SU-DHL-6 (cell line): ENCODE measurements at regions not wholly inside any gene's neighbourhood (a gene's known extent, or its start where the extent isn't known, plus 50 kb on each side); places are given as distances from the start of the nearest gene placed in this dataset.

Experiments used
- H2AFZ ChIP-seq: fragments of 200-600 bp; sonication (generic); 2 replicates; pipeline ENCODE4 v1.6.1; 2014; ENCODE audit warnings: low read depth, mild to moderate bottlenecking, moderate library complexity, mixed read lengths, antibody characterized with exemption, low read length; ENCODE audit not compliant: severe bottlenecking
- H3F3A ChIP-seq: fragments of 200-600 bp; shearing (Covaris generic); 2 replicates; pipeline ENCODE4 v1.6.0; 2016; ENCODE audit warnings: antibody characterized with exemption, mild to moderate bottlenecking; ENCODE audit not compliant: insufficient read depth
- H3K27ac ChIP-seq: fragments of 200-600 bp; sonication (generic); 2 replicates; pipeline ENCODE4 v1.5.1; 2016; ENCODE audit warnings: low read depth, mild to moderate bottlenecking, low read length, moderate library complexity, mixed read lengths
- H3K27me3 ChIP-seq: fragments of 200-600 bp; sonication (generic), shearing (Covaris generic); 2 replicates; pipeline ENCODE4 v1.6.0; 2014; ENCODE audit warnings: mild to moderate bottlenecking, low read length
- H3K36me3 ChIP-seq: fragments of 200-600 bp; sonication (generic); 2 replicates; pipeline ENCODE4 v1.6.1; 2014; ENCODE audit warnings: mild to moderate bottlenecking, low read length, mixed read lengths
- H3K4me2 ChIP-seq: fragments of 300-600, 200-600 bp; shearing (Covaris generic), sonication (generic); 2 replicates; pipeline ENCODE4 v1.6.0; 2014; ENCODE audit warnings: low read length, low read depth, mild to moderate bottlenecking; ENCODE audit not compliant: poor library complexity, severe bottlenecking
- H3K4me3 ChIP-seq: fragments of 200-600 bp; sonication (generic); 2 replicates; pipeline ENCODE4 v1.5.1; 2014; ENCODE audit warnings: antibody characterized with exemption, low read length, mild to moderate bottlenecking, mixed read lengths; ENCODE audit not compliant: insufficient read depth, poor library complexity, severe bottlenecking
- H3K79me2 ChIP-seq: fragments of 200-600 bp; sonication (generic); 2 replicates; pipeline ENCODE4 v1.6.1; 2014; ENCODE audit warnings: mild to moderate bottlenecking, low read length, moderate library complexity; ENCODE audit not compliant: insufficient read depth
- H3K9ac ChIP-seq: fragments of 200-600 bp; sonication (generic); 2 replicates; pipeline ENCODE4 v1.7.0; 2014; ENCODE audit warnings: mild to moderate bottlenecking, low read length
- H3K9me2 ChIP-seq: fragments of 200-600 bp; sonication (generic); replicated peaks from 2 replicates; pipeline ENCODE4 v1.6.1; 2014; ENCODE audit warnings: low read length; ENCODE audit not compliant: insufficient read depth
- H3K9me3 ChIP-seq: fragments of 200-600 bp; sonication (generic); 2 replicates; pipeline ENCODE4 v1.6.1; 2014; ENCODE audit warnings: low read length, mixed read lengths; ENCODE audit not compliant: insufficient read depth
- H4K20me1 ChIP-seq: fragments of 200-600 bp; sonication (generic); 2 replicates; pipeline ENCODE4 v1.6.1; 2014; ENCODE audit warnings: low read depth, mild to moderate bottlenecking, antibody characterized with exemption, low read length, moderate library complexity, mixed read lengths
- CTCF ChIP-seq: fragments of 200-600 bp; sonication (generic); IDR thresholded peaks from one replicate; pipeline ENCODE4 v1.5.1; 2017; ENCODE audit warnings: antibody characterized with exemption, mild to moderate bottlenecking, low read length, moderate library complexity; ENCODE audit not compliant: insufficient read depth, poor library complexity, severe bottlenecking
- EZH2phosphoT487 ChIP-seq: fragments of 200-600 bp; sonication (generic), shearing (Covaris generic); conservative IDR thresholded peaks from 2 replicates; pipeline ENCODE4 v1.6.1; 2018; ENCODE audit warnings: mild to moderate bottlenecking, antibody characterized with exemption, low read length, moderate library complexity, mixed read lengths

- TF ChIP-seq EZH2phosphoT487 = no peak
- TF ChIP-seq CTCF = no peak
- Histone ChIP-seq H4K20me1 (no peaks in the 10 kb centered on the region), H3K9me3 (no peaks in the 10 kb centered on the region), H3K9ac (no peak overlapping the region), H3K79me2 (no peaks in the 10 kb centered on the region), H3K36me3 (no peaks in the 10 kb centered on the region), H3F3A (no peaks in the 10 kb centered on the region), H3K27me3 (no peaks in the 10 kb centered on the region), H3K4me2 (no peak overlapping the region), H3K4me3 (no peak overlapping the region), H2AFZ (no peak overlapping the region), H3K27ac (no peak overlapping the region), H3K9me2 (no peaks in the 10 kb centered on the region)
Measured at GRCh38 chr22:26884921-26885320, 227.5 kb downstream of the MIAT start.

DNA sequence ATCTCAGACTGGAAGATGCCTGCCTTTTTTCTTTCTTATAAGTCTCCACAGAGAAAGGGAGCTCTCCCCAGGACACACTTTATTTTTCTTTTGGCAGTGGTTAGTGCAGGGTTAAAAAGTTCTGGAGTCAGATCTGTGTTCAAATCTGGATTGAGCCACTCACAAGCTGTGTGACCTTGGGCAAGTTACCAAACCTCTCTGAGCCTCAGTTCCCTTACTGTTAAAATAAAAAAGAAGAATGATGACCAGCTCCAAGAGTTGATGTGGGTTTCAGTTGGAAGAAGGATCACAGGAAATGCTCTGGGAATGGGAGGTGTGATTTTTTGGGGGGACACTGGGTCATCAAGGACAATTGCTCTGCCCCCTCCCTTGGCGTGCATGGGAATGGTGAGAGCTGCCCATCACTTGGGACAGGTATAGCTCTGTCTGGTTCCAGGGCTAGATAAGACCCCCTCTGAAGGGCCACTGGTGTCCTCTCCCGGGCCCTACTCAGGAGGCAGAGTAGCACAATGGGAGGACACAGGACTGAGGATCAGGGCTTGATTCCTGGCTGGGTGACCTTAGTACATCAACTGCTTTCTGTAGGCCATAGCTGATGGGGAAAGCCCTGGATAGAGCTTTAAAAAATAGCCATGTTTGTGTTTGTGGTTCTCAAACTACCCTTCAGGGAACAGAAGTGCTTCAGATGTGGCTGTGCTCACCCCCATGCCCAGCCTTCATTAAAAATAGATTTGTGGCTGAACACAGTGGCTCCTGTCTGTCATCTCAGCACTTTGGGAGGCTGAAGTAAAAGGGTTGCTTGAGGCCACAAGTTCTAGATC, 228.3 kb downstream of the MIAT start:
- Histone ChIP-seq H3K4me3 (no peak overlapping the region), H3K9me2 (no peaks in the 10 kb centered on the region), H3K4me2 (no peak overlapping the region), H3K27me3 (no peaks in the 10 kb centered on the region), H3K27ac (no peak overlapping the region), H3F3A (no peaks in the 10 kb centered on the region), H2AFZ (no peak overlapping the region), H3K9me3 (no peaks in the 10 kb centered on the region), H3K79me2 (no peaks in the 10 kb centered on the region), H4K20me1 (no peaks in the 10 kb centered on the region), H3K9ac (no peak overlapping the region), H3K36me3 (no peaks in the 10 kb centered on the region)
- TF ChIP-seq EZH2phosphoT487 (no peak), CTCF (no peak)

- H3K9me2 ChIP-seq = no peaks in the 10 kb centered on the region
- H3K27ac ChIP-seq = no peak overlapping the region
- H2AFZ ChIP-seq = no peak overlapping the region
- H3K79me2 ChIP-seq = no peaks in the 10 kb centered on the region
- H3K4me3 ChIP-seq = no peak overlapping the region
- H3K9me3 ChIP-seq = no peaks in the 10 kb centered on the region
- no peak overlapping the region for H3K4me2 ChIP-seq
- H3K9ac ChIP-seq = no peak overlapping the region
- TF ChIP-seq EZH2phosphoT487 = no peak
- no peak for TF ChIP-seq CTCF
- no peaks in the 10 kb centered on the region for H3K36me3 ChIP-seq
- H4K20me1 ChIP-seq = no peaks in the 10 kb centered on the region
- H3F3A ChIP-seq = no peaks in the 10 kb centered on the region
- no peaks in the 10 kb centered on the region for H3K27me3 ChIP-seq
Measured at GRCh38 chr22:26887456-26887855, 230.1 kb downstream of the MIAT start.
